WTC11 (cell line): ENCODE measurements at regions not wholly inside any gene's neighbourhood (a gene's known extent, or its start where the extent isn't known, plus 50 kb on each side); places are given as distances from the start of the nearest gene placed in this dataset.
A peak's percentile ranks its signal among the peaks of the same experiment; 100 is the strongest.

ENCODE experiments used
- ATAC-seq: fragments of 200-7000 bp; cut with Tn5 transposase; 2 replicates; pipeline ENCODE4 v1.10.0; 2021; ENCODE audit warnings: mild to moderate bottlenecking, moderate library complexity
- CTCF ChIA-PET: fragments of 300-600 bp; sonication (Branson Sonifier 250); formaldehyde crosslinking; loops from one replicate; lab custom pipeline; 2021; ENCODE audit warnings: antibody characterized with exemption; lab: Charles Lee
- POLR2A ChIA-PET: fragments of 350-600 bp; sonication (Branson Sonifier 250); formaldehyde crosslinking; loops from one replicate; lab custom pipeline; 2021; ENCODE audit warnings: antibody characterized with exemption; lab: Charles Lee
- DNase-seq: peaks from one replicate; pipeline ENCODE4 v3.0.0; 2021; ENCODE audit warnings: low spot score
- H3K27ac Mint-ChIP-seq: 2 replicates; pipeline ENCODE4 v1.8.0; 2021; ENCODE audit warnings: mixed read lengths
- H3K27me3 Mint-ChIP-seq: 2 replicates; pipeline ENCODE4 v1.8.0; 2021; ENCODE audit warnings: low read depth, mild to moderate bottlenecking, moderate library complexity, mixed read lengths
- H3K36me3 Mint-ChIP-seq: 2 replicates; pipeline ENCODE4 v1.8.0; 2021; ENCODE audit warnings: mixed read lengths
- H3K4me1 Mint-ChIP-seq: 2 replicates; pipeline ENCODE4 v1.8.0; 2022; ENCODE audit warnings: mixed read lengths
- H3K4me3 Mint-ChIP-seq: 2 replicates; pipeline ENCODE4 v1.8.0; 2021; ENCODE audit warnings: mild to moderate bottlenecking, moderate library complexity, mixed read lengths
- H3K9me3 Mint-ChIP-seq: 2 replicates; pipeline ENCODE4 v1.8.0; 2021; ENCODE audit warnings: mixed read lengths
- ESRRA ChIP-seq: sonication (generic); formaldehyde crosslinking; IDR thresholded peaks from 2 replicates; pipeline ENCODE4 v1.8.1; 2022; ENCODE audit warnings: mild to moderate bottlenecking, missing genetic modification reagents, borderline replicate concordance
- HMGXB4 ChIP-seq: sonication (generic); formaldehyde crosslinking; IDR thresholded peaks from 2 replicates; pipeline ENCODE4 v1.8.1; 2023; ENCODE audit warnings: mild to moderate bottlenecking, moderate library complexity, missing genetic modification reagents
- ZBTB21 ChIP-seq: sonication (generic); formaldehyde crosslinking; IDR thresholded peaks from 2 replicates; pipeline ENCODE4 v1.8.1; 2023; ENCODE audit warnings: mild to moderate bottlenecking, missing genetic modification reagents, borderline replicate concordance
- ZNF671 ChIP-seq: fragments of 250-450 bp; sonication (Bioruptor Pico); IDR thresholded peaks from 2 replicates; pipeline ENCODE4 v1.8.0; 2021; ENCODE audit warnings: mild to moderate bottlenecking
- TF ChIP-seq, protein P1 (sequence below): sonication (generic); formaldehyde crosslinking; IDR thresholded peaks from 2 replicates; pipeline ENCODE4 v1.8.1; 2022; ENCODE audit warnings: mild to moderate bottlenecking, moderate library complexity, missing genetic modification reagents
- TF ChIP-seq, protein P2 (sequence below): fragments of 250-450 bp; sonication (Bioruptor Pico); IDR thresholded peaks from 2 replicates; pipeline ENCODE4 v1.9.0; 2021; ENCODE audit warnings: mild to moderate bottlenecking, borderline replicate concordance
- TF ChIP-seq, protein P3 (sequence below): sonication (generic); formaldehyde crosslinking; IDR thresholded peaks from 2 replicates; pipeline ENCODE4 v1.8.1; 2023; ENCODE audit warnings: mild to moderate bottlenecking, missing genetic modification reagents
- TF ChIP-seq, protein P4 (sequence below): sonication (generic); formaldehyde crosslinking; IDR thresholded peaks from 2 replicates; pipeline ENCODE4 v1.8.1; 2022; ENCODE audit warnings: missing genetic modification reagents, borderline replicate concordance
- TF ChIP-seq, protein P5 (sequence below): sonication (generic); formaldehyde crosslinking; conservative IDR thresholded peaks from 2 replicates; pipeline ENCODE4 v1.8.1; 2023; ENCODE audit warnings: mild to moderate bottlenecking, low read depth, missing genetic modification reagents, moderate library complexity
- TF ChIP-seq, protein P6 (sequence below): fragments of 250-450 bp; sonication (Bioruptor Pico); IDR thresholded peaks from 2 replicates; pipeline ENCODE4 v1.8.0; 2021; ENCODE audit warnings: mild to moderate bottlenecking

DNA sequence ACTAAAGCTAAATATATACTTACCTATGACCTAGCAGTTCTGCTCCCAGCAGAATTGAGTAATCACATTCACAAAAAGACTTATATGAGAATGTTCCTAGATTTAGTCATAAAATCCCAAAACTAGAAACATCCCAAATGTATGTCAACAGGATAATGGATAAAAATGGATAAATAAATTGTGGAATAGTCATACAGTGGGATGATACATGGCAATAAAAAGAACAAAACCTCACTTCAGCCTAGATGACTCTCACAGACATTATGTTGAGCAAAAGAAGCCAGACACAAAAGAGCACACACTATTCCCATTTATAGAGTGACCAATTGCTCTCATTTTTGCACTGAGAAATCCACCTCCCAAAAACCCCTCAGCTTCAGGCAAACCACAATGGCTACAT is 352.4 kb upstream of the HTR2A start:
- TF ChIP-seq, protein P1, sequence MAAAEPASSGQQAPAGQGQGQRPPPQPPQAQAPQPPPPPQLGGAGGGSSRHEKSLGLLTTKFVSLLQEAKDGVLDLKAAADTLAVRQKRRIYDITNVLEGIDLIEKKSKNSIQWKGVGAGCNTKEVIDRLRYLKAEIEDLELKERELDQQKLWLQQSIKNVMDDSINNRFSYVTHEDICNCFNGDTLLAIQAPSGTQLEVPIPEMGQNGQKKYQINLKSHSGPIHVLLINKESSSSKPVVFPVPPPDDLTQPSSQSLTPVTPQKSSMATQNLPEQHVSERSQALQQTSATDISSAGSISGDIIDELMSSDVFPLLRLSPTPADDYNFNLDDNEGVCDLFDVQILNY (CRISPR knock-in tag): no peak
- TF ChIP-seq, all 79 proteins: peak for 0
- Mint-ChIP-seq H3K27ac (no peak overlapping the region), H3K9me3 (peaks cover 7% of the 10 kb centered on the region), H3K27me3 (no peaks in the 10 kb centered on the region), H3K36me3 (no peaks in the 10 kb centered on the region), H3K4me3 (no peak overlapping the region), H3K4me1 (no peaks in the 10 kb centered on the region)
- ChIA-PET CTCF (no interaction called here), POLR2A (no interaction called here)
- DNase-seq (no peak), ATAC-seq (no peak)

DNA sequence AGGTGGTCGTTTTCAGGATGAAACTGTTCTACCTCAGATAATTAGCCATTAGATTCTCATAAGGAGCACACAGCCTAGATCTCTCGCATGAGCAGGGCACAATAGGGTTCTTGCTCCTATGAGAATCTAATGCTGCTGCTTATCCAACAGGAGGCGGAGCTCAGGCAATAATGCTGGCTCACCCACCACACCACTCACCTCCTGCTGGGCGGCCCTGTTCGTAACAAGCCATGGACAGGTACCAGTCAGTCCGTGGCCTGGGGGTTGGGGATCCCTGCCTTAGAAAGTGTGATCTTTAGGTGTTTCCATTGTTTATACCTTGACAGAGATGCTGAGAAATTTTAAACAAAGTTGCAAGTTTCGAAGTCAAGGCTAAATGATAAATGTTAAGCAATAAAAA is 344.6 kb upstream of the HTR2A start:
- ATAC-seq (peak; percentile 58), DNase-seq (peak; percentile 46)
- H3K9me3 Mint-ChIP-seq: peaks cover 14% of the 10 kb centered on the region
- no peak overlapping the region for H3K27ac Mint-ChIP-seq
- ChIA-PET CTCF (interaction anchor here (1.2 kb wide), 1 partner anchor 268 kb away, joined by 3 read pairs; no protein-coding TSS in a partner anchor), POLR2A (no interaction called here)
- H3K4me1 Mint-ChIP-seq: no peaks in the 10 kb centered on the region
- TF ChIP-seq ZNF671 (CRISPR knock-in tag) (no peak), ZBTB21 (CRISPR knock-in tag) (no peak), ESRRA (CRISPR knock-in tag) (no peak)
- TF ChIP-seq, protein P2, sequence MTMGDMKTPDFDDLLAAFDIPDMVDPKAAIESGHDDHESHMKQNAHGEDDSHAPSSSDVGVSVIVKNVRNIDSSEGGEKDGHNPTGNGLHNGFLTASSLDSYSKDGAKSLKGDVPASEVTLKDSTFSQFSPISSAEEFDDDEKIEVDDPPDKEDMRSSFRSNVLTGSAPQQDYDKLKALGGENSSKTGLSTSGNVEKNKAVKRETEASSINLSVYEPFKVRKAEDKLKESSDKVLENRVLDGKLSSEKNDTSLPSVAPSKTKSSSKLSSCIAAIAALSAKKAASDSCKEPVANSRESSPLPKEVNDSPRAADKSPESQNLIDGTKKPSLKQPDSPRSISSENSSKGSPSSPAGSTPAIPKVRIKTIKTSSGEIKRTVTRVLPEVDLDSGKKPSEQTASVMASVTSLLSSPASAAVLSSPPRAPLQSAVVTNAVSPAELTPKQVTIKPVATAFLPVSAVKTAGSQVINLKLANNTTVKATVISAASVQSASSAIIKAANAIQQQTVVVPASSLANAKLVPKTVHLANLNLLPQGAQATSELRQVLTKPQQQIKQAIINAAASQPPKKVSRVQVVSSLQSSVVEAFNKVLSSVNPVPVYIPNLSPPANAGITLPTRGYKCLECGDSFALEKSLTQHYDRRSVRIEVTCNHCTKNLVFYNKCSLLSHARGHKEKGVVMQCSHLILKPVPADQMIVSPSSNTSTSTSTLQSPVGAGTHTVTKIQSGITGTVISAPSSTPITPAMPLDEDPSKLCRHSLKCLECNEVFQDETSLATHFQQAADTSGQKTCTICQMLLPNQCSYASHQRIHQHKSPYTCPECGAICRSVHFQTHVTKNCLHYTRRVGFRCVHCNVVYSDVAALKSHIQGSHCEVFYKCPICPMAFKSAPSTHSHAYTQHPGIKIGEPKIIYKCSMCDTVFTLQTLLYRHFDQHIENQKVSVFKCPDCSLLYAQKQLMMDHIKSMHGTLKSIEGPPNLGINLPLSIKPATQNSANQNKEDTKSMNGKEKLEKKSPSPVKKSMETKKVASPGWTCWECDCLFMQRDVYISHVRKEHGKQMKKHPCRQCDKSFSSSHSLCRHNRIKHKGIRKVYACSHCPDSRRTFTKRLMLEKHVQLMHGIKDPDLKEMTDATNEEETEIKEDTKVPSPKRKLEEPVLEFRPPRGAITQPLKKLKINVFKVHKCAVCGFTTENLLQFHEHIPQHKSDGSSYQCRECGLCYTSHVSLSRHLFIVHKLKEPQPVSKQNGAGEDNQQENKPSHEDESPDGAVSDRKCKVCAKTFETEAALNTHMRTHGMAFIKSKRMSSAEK (CRISPR knock-in tag): no peak
- TF ChIP-seq, protein P1 (CRISPR knock-in tag): no peak
- TF ChIP-seq, protein P3, sequence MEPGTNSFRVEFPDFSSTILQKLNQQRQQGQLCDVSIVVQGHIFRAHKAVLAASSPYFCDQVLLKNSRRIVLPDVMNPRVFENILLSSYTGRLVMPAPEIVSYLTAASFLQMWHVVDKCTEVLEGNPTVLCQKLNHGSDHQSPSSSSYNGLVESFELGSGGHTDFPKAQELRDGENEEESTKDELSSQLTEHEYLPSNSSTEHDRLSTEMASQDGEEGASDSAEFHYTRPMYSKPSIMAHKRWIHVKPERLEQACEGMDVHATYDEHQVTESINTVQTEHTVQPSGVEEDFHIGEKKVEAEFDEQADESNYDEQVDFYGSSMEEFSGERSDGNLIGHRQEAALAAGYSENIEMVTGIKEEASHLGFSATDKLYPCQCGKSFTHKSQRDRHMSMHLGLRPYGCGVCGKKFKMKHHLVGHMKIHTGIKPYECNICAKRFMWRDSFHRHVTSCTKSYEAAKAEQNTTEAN (CRISPR knock-in tag): no peak
- TF ChIP-seq, protein P4, sequence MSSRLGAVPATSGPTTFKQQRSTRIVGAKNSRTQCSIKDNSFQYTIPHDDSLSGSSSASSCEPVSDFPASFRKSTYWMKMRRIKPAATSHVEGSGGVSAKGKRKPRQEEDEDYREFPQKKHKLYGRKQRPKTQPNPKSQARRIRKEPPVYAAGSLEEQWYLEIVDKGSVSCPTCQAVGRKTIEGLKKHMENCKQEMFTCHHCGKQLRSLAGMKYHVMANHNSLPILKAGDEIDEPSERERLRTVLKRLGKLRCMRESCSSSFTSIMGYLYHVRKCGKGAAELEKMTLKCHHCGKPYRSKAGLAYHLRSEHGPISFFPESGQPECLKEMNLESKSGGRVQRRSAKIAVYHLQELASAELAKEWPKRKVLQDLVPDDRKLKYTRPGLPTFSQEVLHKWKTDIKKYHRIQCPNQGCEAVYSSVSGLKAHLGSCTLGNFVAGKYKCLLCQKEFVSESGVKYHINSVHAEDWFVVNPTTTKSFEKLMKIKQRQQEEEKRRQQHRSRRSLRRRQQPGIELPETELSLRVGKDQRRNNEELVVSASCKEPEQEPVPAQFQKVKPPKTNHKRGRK (CRISPR knock-in tag): no peak
- H3K36me3 Mint-ChIP-seq: no peaks in the 10 kb centered on the region
- no peaks in the 10 kb centered on the region for H3K27me3 Mint-ChIP-seq
- no peak overlapping the region for H3K4me3 Mint-ChIP-seq

DNA sequence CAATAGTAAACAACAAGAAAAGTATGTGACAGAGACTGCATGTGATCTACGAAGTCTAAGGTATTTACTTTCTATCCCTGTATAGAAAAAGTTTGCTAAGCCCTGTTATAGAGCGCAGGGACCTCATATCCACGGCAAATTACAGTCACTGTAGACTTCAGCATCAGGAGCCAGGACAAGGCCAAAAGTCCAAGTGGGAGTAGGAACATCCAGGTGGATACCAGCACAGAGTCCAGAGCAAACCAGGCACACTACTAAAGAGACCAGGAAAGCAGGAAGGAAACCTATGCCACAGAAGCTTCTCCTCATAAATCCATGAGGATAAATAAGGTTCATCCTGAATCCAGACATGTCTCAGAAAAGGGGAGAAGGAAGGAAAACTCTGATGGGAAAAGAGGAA is 342.2 kb upstream of the HTR2A start:
- Mint-ChIP-seq H3K9me3 (peaks cover 9% of the 10 kb centered on the region), H3K27me3 (no peaks in the 10 kb centered on the region), H3K36me3 (no peaks in the 10 kb centered on the region), H3K4me1 (no peaks in the 10 kb centered on the region), H3K4me3 (no peak overlapping the region), H3K27ac (no peak overlapping the region)
- ChIA-PET POLR2A (no interaction called here), CTCF (no interaction called here)
- no peak for DNase-seq
- TF ChIP-seq HMGXB4: no peak
- TF ChIP-seq, protein P5, sequence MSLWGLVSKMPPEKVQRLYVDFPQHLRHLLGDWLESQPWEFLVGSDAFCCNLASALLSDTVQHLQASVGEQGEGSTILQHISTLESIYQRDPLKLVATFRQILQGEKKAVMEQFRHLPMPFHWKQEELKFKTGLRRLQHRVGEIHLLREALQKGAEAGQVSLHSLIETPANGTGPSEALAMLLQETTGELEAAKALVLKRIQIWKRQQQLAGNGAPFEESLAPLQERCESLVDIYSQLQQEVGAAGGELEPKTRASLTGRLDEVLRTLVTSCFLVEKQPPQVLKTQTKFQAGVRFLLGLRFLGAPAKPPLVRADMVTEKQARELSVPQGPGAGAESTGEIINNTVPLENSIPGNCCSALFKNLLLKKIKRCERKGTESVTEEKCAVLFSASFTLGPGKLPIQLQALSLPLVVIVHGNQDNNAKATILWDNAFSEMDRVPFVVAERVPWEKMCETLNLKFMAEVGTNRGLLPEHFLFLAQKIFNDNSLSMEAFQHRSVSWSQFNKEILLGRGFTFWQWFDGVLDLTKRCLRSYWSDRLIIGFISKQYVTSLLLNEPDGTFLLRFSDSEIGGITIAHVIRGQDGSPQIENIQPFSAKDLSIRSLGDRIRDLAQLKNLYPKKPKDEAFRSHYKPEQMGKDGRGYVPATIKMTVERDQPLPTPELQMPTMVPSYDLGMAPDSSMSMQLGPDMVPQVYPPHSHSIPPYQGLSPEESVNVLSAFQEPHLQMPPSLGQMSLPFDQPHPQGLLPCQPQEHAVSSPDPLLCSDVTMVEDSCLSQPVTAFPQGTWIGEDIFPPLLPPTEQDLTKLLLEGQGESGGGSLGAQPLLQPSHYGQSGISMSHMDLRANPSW (CRISPR knock-in tag): no peak
- TF ChIP-seq, protein P6, sequence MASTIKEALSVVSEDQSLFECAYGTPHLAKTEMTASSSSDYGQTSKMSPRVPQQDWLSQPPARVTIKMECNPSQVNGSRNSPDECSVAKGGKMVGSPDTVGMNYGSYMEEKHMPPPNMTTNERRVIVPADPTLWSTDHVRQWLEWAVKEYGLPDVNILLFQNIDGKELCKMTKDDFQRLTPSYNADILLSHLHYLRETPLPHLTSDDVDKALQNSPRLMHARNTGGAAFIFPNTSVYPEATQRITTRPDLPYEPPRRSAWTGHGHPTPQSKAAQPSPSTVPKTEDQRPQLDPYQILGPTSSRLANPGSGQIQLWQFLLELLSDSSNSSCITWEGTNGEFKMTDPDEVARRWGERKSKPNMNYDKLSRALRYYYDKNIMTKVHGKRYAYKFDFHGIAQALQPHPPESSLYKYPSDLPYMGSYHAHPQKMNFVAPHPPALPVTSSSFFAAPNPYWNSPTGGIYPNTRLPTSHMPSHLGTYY (CRISPR knock-in tag): no peak
- ATAC-seq: no peak
